Bone marrow (tissue), 2 donors: ENCODE measurements at regions not wholly inside any gene's neighbourhood (a gene's known extent, or its start where the extent isn't known, plus 50 kb on each side); places are given as distances from the start of the nearest gene placed in this dataset.
"Not testable (repeated sequence)": the region's sequence is repeated elsewhere in the genome, so short reads cannot be mapped to it uniquely, and the experiment has no call there.

ENCODE experiments used
- DNase-seq, 2 donors: peaks; one replicate each; lab custom pipeline; 2025; lab: John Stamatoyannopoulos, UW

DNA sequence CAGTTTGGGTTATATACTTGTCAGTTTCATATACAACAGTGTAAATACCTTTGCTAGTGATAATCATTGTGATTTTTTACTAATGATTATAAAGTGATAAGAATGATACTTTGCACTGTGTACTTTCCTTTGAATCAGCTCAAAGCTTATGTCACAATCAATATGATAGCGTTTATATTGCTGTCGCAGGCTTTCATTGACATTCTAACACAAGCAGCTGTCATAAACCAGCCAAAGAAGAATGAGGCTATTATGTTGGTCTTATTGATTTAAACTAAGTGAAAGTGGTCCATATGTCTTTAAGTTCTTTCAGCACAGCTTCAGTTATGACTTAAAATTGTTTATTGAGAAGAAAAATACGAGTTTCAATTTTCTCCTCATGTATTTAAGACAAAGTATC lies 272.7 kb upstream of the RGMB start:
- no peak for DNase-seq

DNA sequence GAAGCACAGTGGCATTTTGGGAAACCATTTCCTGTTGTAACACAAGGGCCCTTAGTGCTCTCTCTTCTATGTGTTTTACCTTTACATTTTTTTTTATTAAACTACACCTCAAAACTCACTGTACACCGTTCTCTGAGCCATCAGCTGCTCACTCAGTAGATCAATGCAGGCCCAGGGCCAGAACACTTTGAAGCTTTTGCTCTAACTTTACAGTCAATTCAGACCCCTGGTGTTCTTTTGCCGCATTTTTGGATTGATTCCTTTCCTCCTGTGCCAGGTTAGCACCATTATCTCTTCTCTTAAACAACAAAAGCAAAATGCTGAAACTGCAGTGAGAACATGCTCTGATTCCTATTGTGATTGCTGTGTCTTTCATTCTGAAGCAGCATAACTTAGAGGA lies 269.8 kb upstream of the RGMB start:
- no peak for DNase-seq

DNA sequence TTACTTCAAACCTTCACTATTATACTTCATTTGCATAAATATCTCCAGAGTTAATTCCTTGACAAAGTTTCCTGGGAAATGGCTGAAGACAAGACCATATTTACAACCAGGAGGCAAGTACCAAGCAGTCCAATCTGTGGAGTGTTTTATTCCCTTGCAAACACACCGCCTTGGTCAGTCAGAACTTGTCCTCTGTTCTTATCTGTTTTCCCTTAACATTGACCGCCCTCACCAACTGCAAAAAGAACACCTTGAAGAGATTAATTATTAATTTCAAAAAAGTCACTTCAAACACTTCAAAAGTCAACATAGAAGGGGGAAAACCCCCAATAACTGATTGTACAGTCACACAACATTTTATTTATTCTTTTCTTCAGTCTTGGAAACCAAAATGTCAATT lies 269.0 kb upstream of the RGMB start:
- DNase-seq: no peak

DNA sequence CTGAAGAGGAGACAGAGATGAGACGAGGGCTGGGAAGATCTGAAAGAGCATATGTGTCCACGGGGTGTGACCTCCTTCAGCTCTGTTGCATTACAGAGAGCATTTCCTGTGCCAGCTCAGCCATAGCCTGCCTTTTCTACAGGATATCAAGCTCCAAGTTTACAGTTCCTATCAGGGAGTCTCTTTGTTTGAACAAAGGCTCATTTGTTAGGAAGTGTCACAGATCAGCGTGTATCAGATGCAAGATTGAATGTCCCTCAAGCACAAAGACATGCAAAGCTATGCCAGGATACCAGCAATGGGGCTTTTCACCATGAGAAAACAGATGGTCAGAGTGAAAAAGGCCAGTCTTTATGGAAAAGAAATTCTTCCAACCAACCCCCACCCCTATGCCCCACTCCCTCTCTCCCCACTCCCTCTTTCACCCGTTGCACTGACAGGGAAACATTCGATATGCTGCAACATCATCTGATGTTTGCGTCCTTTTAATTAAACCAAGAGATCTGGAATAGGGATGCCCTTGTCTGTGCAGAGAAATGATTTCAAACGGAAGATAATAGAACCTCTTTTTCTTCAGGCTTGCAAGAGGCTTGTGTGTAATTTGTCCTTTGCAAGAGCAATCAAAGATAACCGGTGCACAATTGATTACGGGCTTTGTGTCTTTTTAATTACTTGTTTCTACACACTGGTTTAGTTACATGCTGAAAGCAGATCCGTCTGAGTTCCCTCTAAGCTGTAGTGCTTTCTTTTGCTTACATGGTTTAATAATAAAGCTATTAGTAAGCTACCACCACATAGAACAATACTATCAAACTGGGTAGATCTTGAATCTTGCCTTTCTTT lies 263.1 kb upstream of the RGMB start:
- no peak for DNase-seq

DNA sequence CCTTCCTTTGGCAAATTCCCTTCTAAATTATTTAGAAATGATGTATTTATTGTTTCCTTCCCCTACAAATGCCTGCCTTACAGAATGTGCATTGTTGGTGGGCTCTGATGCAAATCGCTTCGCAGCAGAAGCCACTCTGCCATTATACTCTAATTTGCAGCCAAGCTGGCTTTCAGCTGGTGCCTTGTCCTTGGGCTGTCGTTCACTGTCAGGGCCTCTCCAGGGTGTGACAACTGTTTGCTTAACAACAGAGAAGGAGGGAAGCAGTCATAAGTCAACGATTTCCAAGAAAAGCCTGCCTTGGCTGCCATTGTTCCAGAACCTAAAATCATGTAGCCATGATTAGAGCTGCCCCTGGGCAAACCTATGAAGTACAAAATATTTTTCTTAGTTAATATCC lies 260.1 kb upstream of the RGMB start:
- DNase-seq: no peak

DNA sequence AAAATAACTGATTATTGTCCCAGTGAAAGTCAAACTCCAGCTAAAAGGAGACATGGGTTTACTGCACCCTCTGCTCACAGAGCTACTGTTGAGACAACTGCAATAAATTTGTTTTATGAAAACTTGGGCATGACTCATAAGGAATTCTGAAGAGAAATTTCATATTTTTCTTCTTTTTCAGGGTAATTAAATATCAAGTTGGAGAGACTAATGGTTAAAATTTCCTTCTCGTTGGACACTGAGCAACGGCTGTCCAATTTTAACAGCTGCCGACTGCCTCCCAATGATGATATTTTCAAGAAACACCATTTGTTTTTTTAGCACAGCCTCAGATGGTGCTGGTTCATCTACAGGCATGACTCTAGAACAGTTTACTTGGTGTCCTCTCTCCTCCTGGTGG lies 259.2 kb upstream of the RGMB start:
- no peak for DNase-seq

DNA sequence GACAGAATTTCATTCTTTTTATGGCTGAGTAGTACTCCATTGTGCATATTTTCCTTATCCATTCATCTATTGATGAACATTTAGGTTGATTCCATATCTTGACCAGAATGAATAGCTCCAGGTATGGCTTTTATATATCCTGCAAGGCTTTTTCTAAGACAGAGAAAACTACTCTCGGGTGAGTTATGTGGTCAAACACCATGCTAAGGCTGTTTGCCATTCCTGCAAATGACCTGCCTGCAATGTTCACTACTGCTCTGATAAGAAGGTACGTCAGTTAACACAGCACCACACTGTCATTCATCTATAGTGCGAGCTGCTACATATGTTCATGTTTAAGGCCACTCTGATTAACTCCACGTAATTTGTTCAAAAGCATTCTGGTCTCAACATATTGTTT lies 256.8 kb upstream of the RGMB start:
- DNase-seq: no peak

DNA sequence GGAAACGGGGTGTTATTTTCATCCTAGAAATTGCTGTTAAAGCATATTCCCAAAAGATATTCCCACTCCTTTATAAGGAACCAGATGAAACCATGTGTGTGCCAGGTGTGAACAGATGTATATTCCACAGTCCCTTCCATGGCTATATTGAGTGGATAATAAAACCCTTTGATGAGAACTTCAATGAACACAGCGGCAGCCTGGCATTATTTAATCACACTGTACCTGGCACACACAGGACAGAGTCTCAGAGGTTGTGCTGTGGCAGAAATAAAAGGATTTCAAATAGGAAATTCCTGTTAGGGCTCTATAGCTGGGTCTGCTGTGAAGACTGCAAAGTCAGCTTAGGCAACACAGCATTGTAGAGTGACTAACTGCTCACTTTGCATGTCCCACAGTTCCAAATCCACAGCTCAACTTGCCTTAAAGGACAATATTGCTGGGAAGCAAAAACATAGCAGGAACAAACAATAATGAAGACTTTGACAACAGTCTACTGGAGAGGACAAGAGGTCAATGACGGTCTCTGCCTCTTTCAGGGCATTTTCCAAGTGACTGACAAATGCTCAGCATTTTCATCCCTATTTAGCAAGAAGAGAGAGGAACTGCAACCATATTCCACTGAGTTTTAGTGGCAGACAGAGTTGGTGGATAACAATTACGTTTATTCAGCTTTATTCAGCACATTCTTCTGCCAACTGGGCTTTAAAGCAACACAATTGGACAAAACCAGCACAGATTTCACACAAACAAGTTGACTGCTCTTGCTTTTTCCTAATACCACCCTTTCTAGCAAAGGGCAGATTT lies 255.7 kb upstream of the RGMB start:
- DNase-seq: no peak

DNA sequence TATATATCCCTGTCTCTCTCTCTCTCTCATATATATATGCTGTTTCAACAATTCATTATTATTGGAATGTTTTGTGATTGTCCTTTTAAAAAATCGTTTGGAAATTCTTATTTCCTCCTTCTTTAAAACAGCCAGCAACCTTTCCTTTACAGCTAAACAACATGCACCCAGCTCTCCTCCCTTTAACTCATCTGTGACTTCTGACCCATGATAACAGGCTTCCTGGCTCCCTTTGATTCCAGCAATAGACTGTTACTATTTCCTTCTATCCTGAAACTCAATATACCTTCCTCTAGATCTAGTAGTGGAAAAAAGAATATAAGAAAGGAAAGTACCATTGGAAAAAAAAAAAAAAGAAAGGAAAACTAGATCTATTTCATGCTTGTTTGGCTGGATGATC lies 254.7 kb upstream of the RGMB start:
- DNase-seq: no peak

DNA sequence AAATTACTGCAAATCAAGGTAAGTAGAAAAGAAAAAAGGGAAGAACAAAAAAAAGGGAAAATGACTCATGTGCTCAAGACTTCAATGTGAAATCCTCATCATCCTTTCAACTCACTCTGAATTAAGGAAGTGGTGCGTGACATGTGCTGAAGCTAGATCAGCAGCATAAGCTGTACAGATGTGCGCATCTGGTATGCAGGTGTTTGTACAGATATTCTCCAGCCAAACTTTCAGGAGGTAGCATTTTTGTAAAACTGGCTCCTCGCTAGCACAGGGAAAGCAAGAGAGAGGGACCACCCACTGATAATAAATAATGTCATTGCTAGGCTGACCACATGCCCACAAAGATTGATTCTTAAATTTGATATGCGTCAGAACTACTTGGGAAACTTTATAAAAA lies 253.9 kb upstream of the RGMB start:
- DNase-seq: no peak

DNA sequence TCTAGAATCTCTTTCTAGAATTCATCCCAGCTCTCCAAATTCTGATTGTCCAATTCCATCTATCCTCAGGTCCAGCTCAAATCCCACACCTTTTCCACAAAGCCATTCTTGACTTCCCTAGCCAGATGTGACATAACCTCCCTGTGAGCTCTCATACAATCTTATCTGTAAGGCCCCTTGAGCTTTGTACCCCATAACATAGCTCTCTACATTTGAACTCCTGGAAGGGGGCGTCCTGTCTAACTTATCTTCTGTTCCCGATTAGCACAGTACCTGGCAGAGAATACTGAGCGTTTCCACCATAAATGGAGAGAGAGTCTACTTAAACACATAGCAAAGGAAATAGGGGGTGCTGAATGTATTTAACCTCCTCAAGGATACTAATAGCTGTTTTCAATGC lies 251.6 kb upstream of the RGMB start:
- DNase-seq: no peak

DNA sequence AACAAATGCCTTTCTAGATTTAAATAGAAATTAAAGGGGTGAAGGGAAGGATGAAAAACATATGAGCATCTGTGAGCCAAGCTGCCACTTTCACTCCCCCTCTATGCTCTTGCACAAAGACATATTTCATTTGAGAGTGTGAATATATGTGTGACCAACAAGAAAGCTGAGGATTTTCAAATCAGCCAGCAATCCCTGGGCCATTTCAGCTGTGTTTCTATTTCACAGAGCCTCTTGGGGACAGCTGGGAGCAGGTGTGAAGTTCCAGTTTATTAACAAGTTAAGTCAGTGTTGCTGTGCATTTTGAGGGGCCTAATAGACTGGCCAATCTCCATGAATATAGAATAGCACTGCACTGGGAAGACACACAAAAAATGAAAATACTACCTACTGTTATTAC lies 248.7 kb upstream of the RGMB start:
- DNase-seq: no peak

DNA sequence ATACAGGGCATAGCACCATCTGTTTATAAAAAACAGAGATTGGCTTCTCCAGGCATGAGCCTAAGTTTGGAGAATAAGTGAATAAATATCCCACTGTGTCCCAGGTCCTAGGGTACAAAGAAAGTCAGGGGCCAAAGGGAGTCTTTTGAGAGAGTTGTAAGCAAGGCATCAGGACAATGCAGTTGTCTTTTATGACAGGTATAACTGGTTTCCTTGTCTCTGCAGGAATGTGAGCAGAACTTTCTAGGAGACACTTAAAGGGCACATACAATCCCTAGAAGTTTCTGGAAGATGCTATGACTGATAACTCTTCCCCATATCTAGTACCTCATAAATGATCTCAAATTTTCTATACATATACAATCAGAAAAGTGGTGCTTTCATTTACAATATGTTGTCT lies 245.6 kb upstream of the RGMB start:
- DNase-seq: no peak

DNA sequence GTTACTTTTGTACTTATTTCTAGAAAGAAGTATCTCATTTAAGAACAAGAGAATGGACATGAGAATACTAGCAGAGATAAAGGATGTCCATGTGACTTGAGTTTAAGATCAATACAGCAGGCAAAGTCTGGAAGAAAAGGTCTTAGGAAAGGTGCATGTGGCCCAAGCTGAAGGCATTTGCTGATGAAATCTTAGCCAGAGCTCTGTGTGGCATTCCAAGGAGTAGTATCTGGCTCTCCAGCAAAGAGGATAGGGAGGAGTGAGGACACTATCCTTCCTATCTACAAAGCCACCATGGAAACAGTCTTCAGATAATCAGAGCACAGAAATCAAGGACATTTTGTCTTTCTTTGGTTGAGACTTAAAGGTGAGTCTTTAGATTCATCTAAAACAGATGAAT lies 244.1 kb upstream of the RGMB start:
- no peak for DNase-seq

DNA sequence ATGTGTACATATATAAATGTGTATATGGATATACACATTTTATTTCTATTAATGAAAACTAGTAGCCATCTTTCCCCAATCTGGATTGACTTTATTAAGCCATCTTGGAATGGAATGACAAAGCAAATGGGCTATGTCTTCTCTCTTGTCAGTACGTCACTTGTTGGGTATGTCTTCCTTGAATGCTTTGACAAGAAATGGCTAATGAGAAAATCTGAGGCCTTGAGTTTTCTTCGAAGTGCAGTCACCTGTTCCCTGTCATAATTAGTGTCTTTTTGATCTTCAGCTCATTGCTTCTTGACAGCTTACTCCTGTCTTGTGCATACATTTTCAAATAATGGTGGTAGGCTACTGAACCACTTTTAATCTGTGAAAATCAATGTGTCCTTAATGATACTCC lies 243.2 kb upstream of the RGMB start:
- no peak for DNase-seq

DNA sequence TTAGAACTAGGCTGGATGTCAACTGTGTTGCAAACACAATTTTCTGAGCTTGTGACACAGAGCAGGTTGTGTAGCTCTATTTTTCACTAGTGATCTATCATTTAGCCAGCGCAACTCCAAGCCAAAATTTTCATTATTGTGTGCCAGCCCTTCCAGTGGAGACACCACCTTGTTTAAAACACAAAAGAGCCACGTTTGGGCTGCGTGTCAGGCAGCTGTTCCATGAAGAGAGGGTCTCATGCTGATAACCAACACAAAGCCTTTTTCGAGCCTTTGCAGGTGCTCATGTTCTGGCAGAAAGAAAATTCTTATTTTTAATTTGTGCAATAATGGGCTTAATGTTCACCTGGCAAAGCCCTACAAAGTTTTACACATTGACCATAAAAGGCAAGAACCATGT lies 237.6 kb upstream of the RGMB start:
- DNase-seq: no peak

DNA sequence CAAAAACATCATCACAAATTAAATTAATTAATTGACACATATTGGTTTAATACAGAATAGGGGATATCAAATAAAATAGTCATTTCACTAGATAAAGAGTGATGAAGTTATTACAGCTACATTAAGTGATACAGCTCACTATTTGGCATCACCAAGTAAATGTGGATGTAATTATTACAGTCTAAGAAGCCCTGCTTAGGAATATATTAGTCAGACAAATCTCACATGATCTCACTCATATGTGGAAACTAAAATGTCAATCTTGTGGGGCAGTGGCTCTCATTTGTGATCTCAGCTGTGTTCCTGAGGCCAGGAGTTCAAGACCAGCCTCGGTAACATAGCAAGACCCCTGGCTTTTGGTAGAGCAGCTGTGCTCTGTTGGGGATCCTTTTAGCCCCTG lies 233.4 kb upstream of the RGMB start:
- DNase-seq: no peak

DNA sequence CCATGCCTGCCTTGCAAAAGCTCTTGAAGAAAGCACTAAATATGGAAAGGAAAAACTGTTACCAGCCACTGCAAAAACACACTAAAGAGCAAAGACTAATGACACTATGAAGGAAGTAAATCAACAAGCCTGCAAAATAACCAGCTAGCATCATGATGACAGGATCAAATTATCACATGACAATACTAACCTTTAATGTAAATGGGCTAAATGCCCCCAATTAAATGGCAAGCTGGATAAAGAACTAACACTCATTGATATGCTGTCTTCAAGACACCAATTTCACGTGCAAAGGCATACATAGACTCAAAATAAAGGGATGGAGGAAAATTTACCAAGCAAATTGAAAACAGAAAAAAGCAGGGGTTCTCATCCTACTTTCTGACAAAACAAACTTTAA lies 231.8 kb upstream of the RGMB start:
- DNase-seq: no peak

DNA sequence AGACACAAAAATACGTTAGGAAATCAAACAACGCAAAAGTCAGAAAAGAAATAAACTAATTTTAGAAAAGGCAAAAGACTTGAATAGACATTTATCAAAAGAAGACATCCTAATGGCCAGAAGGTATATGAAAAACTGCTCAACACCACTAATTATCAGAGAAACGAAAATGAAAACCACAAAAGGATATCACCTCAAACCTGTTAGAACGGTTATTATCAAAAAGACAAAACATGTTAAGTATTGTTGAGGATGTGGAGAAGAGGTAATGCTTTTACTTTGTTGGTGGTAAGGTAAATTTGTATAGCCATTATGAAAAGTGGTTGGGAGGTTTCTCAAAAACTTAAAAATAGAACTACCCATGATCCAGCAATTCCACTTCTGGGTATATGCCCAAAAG lies 230.0 kb upstream of the RGMB start:
- DNase-seq: no peak

DNA sequence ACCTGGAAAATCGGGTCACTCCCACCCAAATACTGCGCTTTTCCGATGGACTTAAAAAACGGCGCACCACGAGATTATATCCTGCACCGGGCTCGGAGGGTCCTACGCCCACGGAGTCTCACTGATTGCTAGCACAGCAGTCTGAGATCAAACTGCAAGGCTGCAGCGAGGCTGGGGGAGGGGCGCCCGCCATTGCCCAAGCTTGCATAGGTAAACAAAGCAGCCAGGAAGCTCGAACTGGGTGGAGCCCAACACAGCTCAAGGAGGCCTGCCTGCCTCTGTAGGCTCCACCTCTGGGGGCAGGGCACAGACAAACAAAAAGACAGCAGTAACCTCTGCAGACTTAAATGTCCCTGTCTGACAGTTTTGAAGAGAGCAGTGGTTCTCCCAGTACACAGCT lies 226.5 kb upstream of the RGMB start:
- not testable (repeated sequence) for DNase-seq

DNA sequence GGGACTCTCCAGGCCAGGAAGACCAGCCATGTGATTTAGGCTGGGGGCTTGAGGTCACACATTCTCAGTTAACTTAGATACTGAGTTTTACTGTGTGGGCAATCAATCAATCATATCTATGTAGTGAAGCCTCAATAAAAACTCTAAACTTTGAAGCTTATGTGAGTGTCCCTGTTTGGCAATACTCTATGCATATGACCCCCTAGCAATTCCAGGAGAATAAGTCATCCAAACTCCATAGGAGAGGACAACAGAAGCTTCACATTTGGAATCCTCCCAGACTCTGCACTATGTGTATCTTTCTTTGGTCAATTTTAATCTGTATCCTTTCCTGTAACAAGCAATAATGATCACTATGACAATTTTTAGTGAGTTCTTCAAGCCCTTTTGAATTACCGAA lies 216.8 kb upstream of the RGMB start:
- no peak for DNase-seq

DNA sequence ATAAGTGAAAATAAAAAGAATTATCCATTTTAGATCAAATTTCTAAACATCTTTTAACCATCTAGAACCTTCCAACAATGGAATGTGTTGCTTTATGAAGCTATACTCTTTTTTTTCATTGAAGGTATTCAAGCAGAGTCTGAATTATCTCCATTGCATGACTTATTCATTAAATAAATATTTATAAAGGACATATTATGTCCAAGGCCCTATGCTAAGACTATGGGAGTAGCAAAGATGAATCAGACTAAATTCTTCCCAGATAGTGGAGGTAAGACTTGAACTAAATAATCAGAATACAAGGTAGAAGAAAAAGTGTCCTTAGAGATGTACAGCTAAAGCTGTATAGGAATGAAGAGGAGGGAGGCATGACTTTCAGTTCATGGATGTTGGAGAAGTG lies 215.5 kb upstream of the RGMB start:
- no peak for DNase-seq

DNA sequence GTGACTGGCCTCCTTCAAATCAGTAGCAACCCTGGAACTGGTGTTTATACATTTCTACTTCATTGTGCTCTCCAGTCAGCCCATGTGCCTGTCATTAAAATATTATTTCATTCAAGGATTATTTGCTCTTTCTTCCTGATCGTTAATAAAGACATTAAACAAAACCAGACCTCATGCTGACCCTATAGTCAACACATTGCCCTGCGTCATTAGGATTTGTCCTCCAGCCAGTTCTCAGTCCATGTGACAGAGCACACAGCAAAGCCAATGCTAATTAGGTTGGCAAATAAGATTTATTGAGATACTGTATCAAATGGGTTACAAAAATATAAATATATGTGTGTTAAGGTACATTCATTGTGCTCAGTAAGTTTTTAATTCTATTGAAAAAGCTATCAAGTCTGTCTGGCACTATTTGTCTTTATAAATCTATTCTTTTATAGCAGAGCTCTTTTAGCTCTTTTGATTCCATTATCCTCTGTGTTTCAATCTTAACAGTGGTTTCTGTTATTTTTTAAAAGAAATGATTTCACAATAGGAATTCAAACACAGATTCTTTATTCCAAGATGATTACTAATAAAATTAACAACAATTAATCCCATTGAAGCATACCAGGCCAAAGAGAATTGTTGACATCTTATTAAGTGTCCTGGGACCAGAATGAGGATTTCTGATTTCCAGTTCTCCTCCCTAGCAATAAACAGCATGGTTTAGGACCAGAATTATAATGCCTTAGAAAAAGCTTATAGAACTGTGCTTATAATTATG lies 209.4 kb upstream of the RGMB start:
- no peak for DNase-seq
